HCT116 (cell line): ENCODE measurements at regions not wholly inside any gene's neighbourhood (a gene's known extent, or its start where the extent isn't known, plus 50 kb on each side); places are given as distances from the start of the nearest gene placed in this dataset.

ENCODE experiments used
- ATAC-seq: fragments of 200-7000 bp; cut with Tn5 transposase; 2 replicates; pipeline ENCODE4 v1.9.1; 2020; ENCODE audit warnings: mild to moderate bottlenecking, moderate library complexity
- BruUV-seq: library from RNA; stranded (reverse); fragments of 400-500 nt; replicated peaks from 2 replicates; lab custom pipeline; 2021; lab: Mats Ljungman, UMichigan
- CTCF ChIA-PET: fragments of 300-600 bp; sonication (Branson Sonifier 250); formaldehyde crosslinking; loops from one replicate; lab custom pipeline; 2021; ENCODE audit warnings: antibody characterized with exemption; lab: Charles Lee
- POLR2A ChIA-PET: fragments of 300-600, 350-600 bp; sonication (Branson Sonifier 250); formaldehyde crosslinking; loops from one replicate; lab custom pipeline; 2021; ENCODE audit warnings: antibody characterized with exemption; lab: Charles Lee
- RAD21 ChIA-PET, 2 experiments: fragments of 300-600 bp; sonication (Branson Sonifier 250); formaldehyde crosslinking; loops; one replicate each; lab custom pipeline; 2023; ENCODE audit warnings: low total read pairs in 2 of 2; ENCODE audit not compliant: uncharacterized antibody in 2 of 2, unreplicated experiment in 2 of 2, low non-redundant PET in 1 of 2; lab: Charles Lee
- DNase-seq: peaks from one replicate; pipeline ENCODE4 v3.0.0-alpha.2; 2010; ENCODE audit warnings: low read depth, low spot score
- H2AFZ ChIP-seq: fragments of 200-600 bp; shearing (Covaris generic), sonication (generic); 2 replicates; pipeline ENCODE4 v1.6.1; 2017; ENCODE audit warnings: low read depth, mixed run types, mixed read lengths, antibody characterized with exemption, low read length; ENCODE audit not compliant: poor library complexity, severe bottlenecking
- H3K27ac ChIP-seq: 2 replicates; pipeline ENCODE4 v1.5.1; 2012; ENCODE audit warnings: low read depth, low read length
- H3K27me3 ChIP-seq: fragments of 200-600 bp; sonication (generic); 2 replicates; pipeline ENCODE4 v1.6.1; 2016; ENCODE audit warnings: mixed run types, low read length, mixed read lengths; ENCODE audit not compliant: insufficient read depth
- H3K36me3 ChIP-seq, 2 experiments: fragments of 200-500 bp in 1 of 2; fragments of 200-600 bp in 1 of 2; sonication (Bioruptor generic) in 1 of 2; sonication (generic) in 1 of 2; 2 replicates each; pipeline versions ENCODE4 v1.5.1 to v1.6.1; 2014 to 2016; ENCODE audit warnings: low read length in 2 of 2, inconsistent platforms in 1 of 2, mixed read lengths in 1 of 2, mixed run types in 1 of 2; ENCODE audit not compliant: insufficient read depth in 2 of 2, control insufficient read depth in 1 of 2
- H3K4me1 ChIP-seq, 2 experiments: fragments of 200-600 bp in 1 of 2; sonication (generic) in 1 of 2; 2 replicates each; pipeline versions ENCODE4 v1.5.1 to v1.6.1; 2012 to 2017; ENCODE audit warnings: low read length in 2 of 2, inconsistent platforms in 1 of 2, mild to moderate bottlenecking in 1 of 2, mixed read lengths in 1 of 2, mixed run types in 1 of 2, moderate library complexity in 1 of 2; ENCODE audit not compliant: insufficient read depth in 2 of 2, control insufficient read depth in 1 of 2
- H3K4me2 ChIP-seq: fragments of 200-600 bp; sonication (generic); 2 replicates; pipeline ENCODE4 v1.6.1; 2017; ENCODE audit warnings: mixed run types, low read length, mixed read lengths
- H3K4me3 ChIP-seq, 2 experiments: fragments of 200-600 bp in 1 of 2; sonication (generic) in 1 of 2; replicated peaks in 1 of 2; 2 replicates each; pipeline ENCODE4 v1.5.1; 2011 to 2016; ENCODE audit warnings: low read length in 2 of 2, control low read depth in 1 of 2, low read depth in 1 of 2, mild to moderate bottlenecking in 1 of 2, mixed read lengths in 1 of 2, mixed run types in 1 of 2
- H3K79me2 ChIP-seq: fragments of 200-600 bp; sonication (generic); 2 replicates; pipeline ENCODE4 v1.6.1; 2017; ENCODE audit warnings: mild to moderate bottlenecking, mixed run types, low read length, moderate library complexity, mixed read lengths; ENCODE audit not compliant: insufficient read depth
- H3K9ac ChIP-seq: fragments of 200-600 bp; sonication (generic); 2 replicates; pipeline ENCODE4 v1.6.1; 2016; ENCODE audit warnings: low read length, mixed read lengths
- H3K9me2 ChIP-seq: fragments of 200-600 bp; sonication (generic), shearing (Covaris generic); 2 replicates; pipeline ENCODE4 v1.6.1; 2017; ENCODE audit warnings: mixed run types, mild to moderate bottlenecking, moderate library complexity; ENCODE audit not compliant: insufficient read depth
- H3K9me3 ChIP-seq, 2 experiments: fragments of 200-500 bp in 1 of 2; fragments of 200-600 bp in 1 of 2; sonication (Bioruptor generic) in 1 of 2; sonication (generic) in 1 of 2; 2 replicates each; pipeline ENCODE4 v1.6.1; 2014 to 2017; ENCODE audit warnings: low read length in 2 of 2, mixed read lengths in 2 of 2, inconsistent platforms in 1 of 2, low read depth in 1 of 2, mild to moderate bottlenecking in 1 of 2, mixed run types in 1 of 2, moderate library complexity in 1 of 2; ENCODE audit not compliant: control insufficient read depth in 1 of 2, insufficient read depth in 1 of 2
- H4K20me1 ChIP-seq: fragments of 200-600 bp; sonication (generic), shearing (Covaris generic); 2 replicates; pipeline ENCODE4 v1.6.1; 2017; ENCODE audit warnings: mixed run types, mild to moderate bottlenecking, moderate library complexity; ENCODE audit not compliant: insufficient read depth
- ATF3 ChIP-seq: IDR thresholded peaks from 2 replicates; pipeline ENCODE4 v1.6.1; 2012
- CEBPB ChIP-seq: IDR thresholded peaks from 2 replicates; pipeline ENCODE4 v1.6.1; 2012; ENCODE audit warnings: low read depth
- CTCF ChIP-seq, 3 experiments: fragments of 200-600 bp in 1 of 3; sonication (generic) in 1 of 3; IDR thresholded peaks in 2 of 3; conservative IDR thresholded peaks in 1 of 3; 2 replicates each; pipeline ENCODE4 v1.5.1; 2012 to 2017; ENCODE audit warnings: low read depth in 2 of 3, low read length in 2 of 3, antibody characterized with exemption in 1 of 3, borderline replicate concordance in 1 of 3, control low read depth in 1 of 3, mild to moderate bottlenecking in 1 of 3, mixed read lengths in 1 of 3, mixed run types in 1 of 3, moderate library complexity in 1 of 3; ENCODE audit not compliant: insufficient read depth in 1 of 3
- EZH2 ChIP-seq: fragments of 200-600 bp; sonication (generic); IDR thresholded peaks from 2 replicates; pipeline ENCODE4 v1.6.1; 2017; ENCODE audit warnings: antibody characterized with exemption, mixed run types
- EZH2phosphoT487 ChIP-seq: fragments of 200-600 bp; IDR thresholded peaks from 2 replicates; pipeline ENCODE4 v1.6.1; 2018; ENCODE audit warnings: antibody characterized with exemption, borderline replicate concordance
- MAX ChIP-seq: IDR thresholded peaks from 2 replicates; pipeline ENCODE4 v1.6.1; 2012
- POLR2AphosphoS5 ChIP-seq: IDR thresholded peaks from 2 replicates; pipeline ENCODE4 v1.6.1; 2011; ENCODE audit warnings: mild to moderate bottlenecking, low read depth, low read length, moderate library complexity
- RAD21 ChIP-seq: IDR thresholded peaks from 2 replicates; pipeline ENCODE4 v1.6.1; 2012; ENCODE audit warnings: low read depth, mild to moderate bottlenecking
- REST ChIP-seq: IDR thresholded peaks from 2 replicates; pipeline ENCODE4 v1.6.1; 2012; ENCODE audit warnings: low read depth
- SIN3A ChIP-seq: IDR thresholded peaks from 2 replicates; pipeline ENCODE4 v1.6.1; 2012; ENCODE audit warnings: low read depth
- SP1 ChIP-seq: IDR thresholded peaks from 2 replicates; pipeline ENCODE4 v1.6.1; 2012; ENCODE audit warnings: low read depth
- SRF ChIP-seq: IDR thresholded peaks from 2 replicates; pipeline ENCODE4 v1.6.1; 2012; ENCODE audit warnings: low read depth
- TCF7L2 ChIP-seq: IDR thresholded peaks from 2 replicates; pipeline ENCODE4 v1.7.0; 2011; ENCODE audit warnings: borderline replicate concordance, inconsistent platforms; ENCODE audit not compliant: insufficient read depth, insufficient read length; ENCODE audit errors: extremely low read depth
- YY1 ChIP-seq: IDR thresholded peaks from 2 replicates; pipeline ENCODE4 v1.6.1; 2011; ENCODE audit warnings: low read length, low read depth, moderate library complexity, mild to moderate bottlenecking; ENCODE audit not compliant: insufficient replicate concordance; ENCODE audit errors: extremely low read depth
- ZBTB33 ChIP-seq: IDR thresholded peaks from 2 replicates; pipeline ENCODE4 v1.6.1; 2011; ENCODE audit warnings: mild to moderate bottlenecking, low read length, moderate library complexity; ENCODE audit not compliant: insufficient replicate concordance; ENCODE audit errors: extremely low read depth
- ZFX ChIP-seq: fragments of 450-650 bp; IDR thresholded peaks from 2 replicates; pipeline ENCODE4 v1.6.1; 2017
- ZNF274 ChIP-seq: fragments of 200-500 bp; sonication (Bioruptor generic); IDR thresholded peaks from 2 replicates; pipeline ENCODE4 v1.6.1; 2014; ENCODE audit warnings: mild to moderate bottlenecking, low read depth, low read length, inconsistent platforms
- intact Hi-C: fragments of 100-400 bp; cut with micrococcal nuclease; formaldehyde crosslinking; loops from 2 replicates; pipeline ENCODE4 v1.10.0; 2022

GRCh38 chr12:85656561-85656960, 179.6 kb downstream of the RASSF9 start:
- CTCF ChIA-PET = no interaction called here
- Histone ChIP-seq H2AFZ (no peak overlapping the region), H3K79me2 (no peaks in the 10 kb centered on the region), H3K36me3 (no peaks in the 10 kb centered on the region), H3K4me3 (no peak overlapping the region), H3K9ac (no peak overlapping the region), H3K27me3 (no peaks in the 10 kb centered on the region), H4K20me1 (no peaks in the 10 kb centered on the region), H3K9me3 (no peaks in the 10 kb centered on the region; a peak in 1 of 4 replicates), H3K27ac (no peak overlapping the region), H3K9me2 (no peaks in the 10 kb centered on the region), H3K4me1 (no peaks in the 10 kb centered on the region), H3K4me2 (no peak overlapping the region)
- DNase-seq (no peak), ATAC-seq (no peak)
- no TSS peak for BruUV-seq
- intact Hi-C loops = no loop called here
- RAD21 ChIA-PET = no interaction called here
- TF ChIP-seq MAX (no peak), YY1 (no peak), SP1 (no peak), SIN3A (no peak), ZBTB33 (no peak), ZNF274 (no peak), ATF3 (no peak), RAD21 (no peak), CEBPB (no peak), REST (no peak), POLR2AphosphoS5 (no peak), TCF7L2 (no peak), SRF (no peak), EZH2phosphoT487 (no peak), CTCF (IDR thresholded peaks at IDR 0.05 in 2 of 3, conservative IDR thresholded peaks at IDR 0.05 in 1 of 3; ENCODE audit: borderline replicate concordance in 1 of 3, insufficient read depth in 1 of 3, low read depth in 2 of 3, low read length in 2 of 3) (no peak), EZH2 (no peak), ZFX (no peak)
- POLR2A ChIA-PET = no interaction called here
